ENCODE measurements at regions not wholly inside any gene's neighbourhood (a gene's known extent, or its start where the extent isn't known, plus 50 kb on each side); places are given as distances from the start of the nearest gene placed in this dataset.

GRCh38 chr20:58143531-58143930 lies 84.9 kb downstream of the ANKRD60 start:
- Histone ChIP-seq H3K4me2 (ENCODE audit: insufficient read depth in 1 of 2, low read depth in 2 of 2, low read length in 2 of 2) (no peak overlapping the region), H4K91ac (replicated peaks; ENCODE audit: insufficient read length, low read length) (no peak overlapping the region), H2AFZ (ENCODE audit: low read length) (no peak overlapping the region), H3K23ac (ENCODE audit: insufficient read length) (no peak overlapping the region), H3K9ac (replicated peaks in 1 of 4; ENCODE audit: extremely low read depth in 1 of 4, low read depth in 3 of 4, low read length in 3 of 4) (no peak overlapping the region), H2BK120ac (replicated peaks; ENCODE audit: low read depth, low read length) (no peak overlapping the region), H3K79me2 (ENCODE audit: control insufficient read depth in 1 of 2, insufficient read depth in 2 of 2, low read length in 2 of 2) (no peaks in the 10 kb centered on the region), H4K20me1 (replicated peaks in 1 of 2; ENCODE audit: control insufficient read depth in 1 of 2, insufficient read depth in 2 of 2, low read length in 2 of 2) (no peaks in the 10 kb centered on the region), H3K79me1 (ENCODE audit: low read depth, low read length) (no peaks in the 10 kb centered on the region), H3K9me3 (ENCODE audit: insufficient read depth in 2 of 2, low read depth in 1 of 2, low read length in 1 of 2) (no peaks in the 10 kb centered on the region), H2BK5ac (ENCODE audit: low read depth, low read length) (no peak overlapping the region), H3K14ac (ENCODE audit: insufficient read length) (no peak overlapping the region), H3K4ac (replicated peaks; ENCODE audit: insufficient read length, low read depth, low read length) (no peak overlapping the region), H2BK12ac (ENCODE audit: low read depth, low read length) (no peak overlapping the region), H4K5ac (ENCODE audit: insufficient read length, low read depth, low read length) (no peak overlapping the region), H3K4me3 (ENCODE audit: extremely low read depth in 1 of 4, insufficient read depth in 2 of 4, low read depth in 3 of 4, low read length in 4 of 4) (no peak overlapping the region), H3K27me3 (replicated peaks in 1 of 4; ENCODE audit: control insufficient read depth in 3 of 4, extremely low read depth in 1 of 4, insufficient read depth in 3 of 4, low read length in 3 of 4) (no peaks in the 10 kb centered on the region; a peak in 2 of 7 replicates), H3K23me2 (ENCODE audit: low read depth, low read length) (no peaks in the 10 kb centered on the region; the same call in 1 of the 2 replicates), H2AK5ac (ENCODE audit: low read depth, low read length) (no peak overlapping the region), H3K36me3 (ENCODE audit: control insufficient read depth in 2 of 4, insufficient read depth in 4 of 4, low read length in 3 of 4) (no peaks in the 10 kb centered on the region), H3K4me1 (replicated peaks in 1 of 4; ENCODE audit: control insufficient read depth in 3 of 4, insufficient read depth in 4 of 4, low read length in 3 of 4) (peaks cover 0 to 5% (median 0%) of the 10 kb centered on the region in 4 experiments; a peak in 1 of 7 replicates), H4K8ac (ENCODE audit: extremely low read depth, insufficient read depth, low read length) (no peak overlapping the region), H2BK15ac (ENCODE audit: low read length) (no peak overlapping the region), H2BK20ac (ENCODE audit: low read length) (no peak overlapping the region), H3K27ac (ENCODE audit: low read depth, low read length) (no peak overlapping the region), H3K56ac (replicated peaks; ENCODE audit: insufficient read length, low read depth, low read length) (no peak overlapping the region), H3K18ac (ENCODE audit: extremely low read depth, low read length) (no peak overlapping the region)
- ChIA-PET CTCF (ENCODE audit: partially characterized antibody) (interaction anchor here (1.8 to 3.5 kb wide), 2 partner anchors 14 to 56 kb away, joined by 8 to 13 read pairs; no protein-coding TSS in a partner anchor), POLR2A (ENCODE audit: partially characterized antibody) (no interaction called here)
- DNase-seq (ENCODE audit: low read depth in 1 of 2, low spot score in 2 of 2) (no peak), FAIRE-seq (no peak)
- TF ChIP-seq MAFK (IDR thresholded peaks at IDR 0.05; ENCODE audit: low read depth, low read length) (no peak), EP300 (IDR thresholded peaks at IDR 0.05; ENCODE audit: borderline replicate concordance in 1 of 2, low read depth in 2 of 2, low read length in 2 of 2) (no peak)

All from H1 (cell line).